ENCODE measurements at regions not wholly inside any gene's neighbourhood (a gene's known extent, or its start where the extent isn't known, plus 50 kb on each side); places are given as distances from the start of the nearest gene placed in this dataset.

- TF ChIP-seq, protein P1, sequence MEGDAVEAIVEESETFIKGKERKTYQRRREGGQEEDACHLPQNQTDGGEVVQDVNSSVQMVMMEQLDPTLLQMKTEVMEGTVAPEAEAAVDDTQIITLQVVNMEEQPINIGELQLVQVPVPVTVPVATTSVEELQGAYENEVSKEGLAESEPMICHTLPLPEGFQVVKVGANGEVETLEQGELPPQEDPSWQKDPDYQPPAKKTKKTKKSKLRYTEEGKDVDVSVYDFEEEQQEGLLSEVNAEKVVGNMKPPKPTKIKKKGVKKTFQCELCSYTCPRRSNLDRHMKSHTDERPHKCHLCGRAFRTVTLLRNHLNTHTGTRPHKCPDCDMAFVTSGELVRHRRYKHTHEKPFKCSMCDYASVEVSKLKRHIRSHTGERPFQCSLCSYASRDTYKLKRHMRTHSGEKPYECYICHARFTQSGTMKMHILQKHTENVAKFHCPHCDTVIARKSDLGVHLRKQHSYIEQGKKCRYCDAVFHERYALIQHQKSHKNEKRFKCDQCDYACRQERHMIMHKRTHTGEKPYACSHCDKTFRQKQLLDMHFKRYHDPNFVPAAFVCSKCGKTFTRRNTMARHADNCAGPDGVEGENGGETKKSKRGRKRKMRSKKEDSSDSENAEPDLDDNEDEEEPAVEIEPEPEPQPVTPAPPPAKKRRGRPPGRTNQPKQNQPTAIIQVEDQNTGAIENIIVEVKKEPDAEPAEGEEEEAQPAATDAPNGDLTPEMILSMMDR (IDR thresholded peaks at IDR 0.05): no peak
- TF ChIP-seq POLR2A (IDR thresholded peaks at IDR 0.05): no peak
Measured at GRCh38 chr14:94907626-94908261, 137.8 kb upstream of the GSC start.

Data from thyroid gland (tissue), 4 donors.